Activated CD8-positive, alpha-beta T cell treated with anti-CD3 and anti-CD28 coated beads, Interleukin-2, amount 10 ng/mL, durations not matched to agents 7 days and 5 days (primary cell): ENCODE measurements at regions not wholly inside any gene's neighbourhood (a gene's known extent, or its start where the extent isn't known, plus 50 kb on each side); places are given as distances from the start of the nearest gene placed in this dataset.
"Not testable (repeated sequence)": the region's sequence is repeated elsewhere in the genome, so short reads cannot be mapped to it uniquely, and the experiment has no call there.

Experiments used
- ATAC-seq: fragments of 150-1000 bp; cut with Tn5 transposase; one replicate; pipeline ENCODE4 v1.10.0; 2021; ENCODE audit warnings: moderate library complexity
- CTCF ChIA-PET: fragments of 350-600 bp; sonication (Branson Sonifier 250); formaldehyde crosslinking; loops from one replicate; lab custom pipeline; 2021; ENCODE audit warnings: antibody characterized with exemption; lab: Charles Lee
- POLR2A ChIA-PET: fragments of 350-600 bp; sonication (Branson Sonifier 250); formaldehyde crosslinking; loops from one replicate; lab custom pipeline; 2021; ENCODE audit warnings: antibody characterized with exemption; lab: Charles Lee
- DNase-seq: peaks from one replicate; pipeline ENCODE4 v3.0.0-alpha.2; 2020
- H3K27ac Mint-ChIP-seq: one replicate; pipeline ENCODE4 v1.8.0; 2021; ENCODE audit warnings: mild to moderate bottlenecking, mixed read lengths
- H3K27me3 Mint-ChIP-seq: one replicate; pipeline ENCODE4 v1.8.0; 2021; ENCODE audit warnings: low read depth, mixed read lengths
- H3K36me3 Mint-ChIP-seq: one replicate; pipeline ENCODE4 v1.8.0; 2021; ENCODE audit warnings: low read depth, mixed read lengths
- H3K4me1 Mint-ChIP-seq: one replicate; pipeline ENCODE4 v1.8.0; 2021; ENCODE audit warnings: low read depth, mixed read lengths
- H3K4me3 Mint-ChIP-seq: one replicate; pipeline ENCODE4 v1.8.0; 2021; ENCODE audit warnings: mild to moderate bottlenecking, mixed read lengths
- H3K9me3 Mint-ChIP-seq: one replicate; pipeline ENCODE4 v1.8.0; 2022; ENCODE audit warnings: mixed read lengths; ENCODE audit not compliant: insufficient read depth

- POLR2A ChIA-PET, result no interaction called here
- Mint-ChIP-seq H3K36me3 (no peaks in the 10 kb centered on the region), H3K4me1 (no peaks in the 10 kb centered on the region)
Measured at GRCh38 chr1:232322162-232322734, 307.7 kb downstream of the SIPA1L2 start.

GRCh38 chr1:232319518-232320210, 310.3 kb downstream of the SIPA1L2 start:
- Mint-ChIP-seq H3K4me3 (no peak overlapping the region), H3K36me3 (no peaks in the 10 kb centered on the region), H3K27me3 (peaks cover 3% of the 10 kb centered on the region), H3K4me1 (no peaks in the 10 kb centered on the region), H3K27ac (no peak overlapping the region), H3K9me3 (no peaks in the 10 kb centered on the region)
- ChIA-PET CTCF (no interaction called here), POLR2A (no interaction called here)
- ATAC-seq (no peak), DNase-seq (no peak)

More at GRCh38 chr1:232322162-232322734, 307.7 kb downstream of the SIPA1L2 start:
- Mint-ChIP-seq H3K27ac (no peak overlapping the region), H3K9me3 (no peaks in the 10 kb centered on the region), H3K4me3 (no peak overlapping the region), H3K27me3 (peaks cover 8% of the 10 kb centered on the region)
- CTCF ChIA-PET, result no interaction called here
- ATAC-seq, result no peak
- DNase-seq, result no peak

- ChIA-PET POLR2A (no interaction called here), CTCF (no interaction called here)
- Mint-ChIP-seq H3K4me3 (no peak overlapping the region), H3K27me3 (peaks cover 2% of the 10 kb centered on the region), H3K36me3 (no peaks in the 10 kb centered on the region), H3K27ac (no peak overlapping the region), H3K4me1 (no peaks in the 10 kb centered on the region), H3K9me3 (no peaks in the 10 kb centered on the region)
- ATAC-seq (no peak), DNase-seq (no peak)
Measured at GRCh38 chr1:232319072-232319471, 310.9 kb downstream of the SIPA1L2 start.

- POLR2A ChIA-PET, result no interaction called here
- Mint-ChIP-seq H3K36me3 (no peaks in the 10 kb centered on the region), H3K4me3 (no peak overlapping the region), H3K4me1 (no peaks in the 10 kb centered on the region), H3K27ac (no peak overlapping the region), H3K9me3 (peaks cover 6% of the 10 kb centered on the region), H3K27me3 (no peaks in the 10 kb centered on the region)
- ATAC-seq (no peak), DNase-seq (no peak)
- CTCF ChIA-PET, result no interaction called here
Measured at GRCh38 chr1:232318143-232318542, 311.8 kb downstream of the SIPA1L2 start.

GRCh38 chr1:232317350-232317749, 312.6 kb downstream of the SIPA1L2 start:
- POLR2A ChIA-PET, result no interaction called here

GRCh38 chr1:232316864-232317263, 313.1 kb downstream of the SIPA1L2 start:
- POLR2A ChIA-PET, result no interaction called here

More at GRCh38 chr1:232317350-232317749, 312.6 kb downstream of the SIPA1L2 start:
- no peaks in the 10 kb centered on the region for H3K36me3 Mint-ChIP-seq
- CTCF ChIA-PET, result no interaction called here
- no peaks in the 10 kb centered on the region for H3K4me1 Mint-ChIP-seq
- no peaks in the 10 kb centered on the region for H3K27me3 Mint-ChIP-seq
- peaks cover 7% of the 10 kb centered on the region for H3K9me3 Mint-ChIP-seq
- no peak for ATAC-seq
- H3K27ac Mint-ChIP-seq, result no peak overlapping the region
- H3K4me3 Mint-ChIP-seq, result no peak overlapping the region
- no peak for DNase-seq

GRCh38 chr1:232313876-232314275, 316.1 kb downstream of the SIPA1L2 start:
- H3K36me3 Mint-ChIP-seq, ATAC-seq, H3K4me3 Mint-ChIP-seq, H3K4me1 Mint-ChIP-seq, H3K9me3 Mint-ChIP-seq, CTCF ChIA-PET, H3K27me3 Mint-ChIP-seq, H3K27ac Mint-ChIP-seq, POLR2A ChIA-PET, DNase-seq: not testable (repeated sequence)

More at GRCh38 chr1:232316864-232317263, 313.1 kb downstream of the SIPA1L2 start:
- DNase-seq (no peak), ATAC-seq (no peak)
- CTCF ChIA-PET, result no interaction called here
- Mint-ChIP-seq H3K27ac (no peak overlapping the region), H3K36me3 (no peaks in the 10 kb centered on the region), H3K27me3 (no peaks in the 10 kb centered on the region), H3K4me3 (no peak overlapping the region), H3K9me3 (peaks cover 7% of the 10 kb centered on the region), H3K4me1 (no peaks in the 10 kb centered on the region)

GRCh38 chr1:232310541-232310940, 319.4 kb downstream of the SIPA1L2 start:
- ATAC-seq (no peak), DNase-seq (no peak)
- Mint-ChIP-seq H3K27ac (no peak overlapping the region), H3K4me3 (no peak overlapping the region), H3K4me1 (no peaks in the 10 kb centered on the region), H3K9me3 (peaks cover 7% of the 10 kb centered on the region), H3K36me3 (no peaks in the 10 kb centered on the region), H3K27me3 (peaks cover 3% of the 10 kb centered on the region)
- POLR2A ChIA-PET, result no interaction called here
- CTCF ChIA-PET, result no interaction called here

GRCh38 chr1:232308616-232309015, 321.3 kb downstream of the SIPA1L2 start:
- CTCF ChIA-PET, result interaction anchor here (1.0 kb wide), 1 partner anchor 29 kb away, joined by 3 read pairs; no protein-coding TSS in a partner anchor
- Mint-ChIP-seq H3K9me3 (peaks cover 3% of the 10 kb centered on the region), H3K4me1 (no peaks in the 10 kb centered on the region), H3K36me3 (no peaks in the 10 kb centered on the region), H3K4me3 (no peak overlapping the region), H3K27ac (no peak overlapping the region), H3K27me3 (peaks cover 6% of the 10 kb centered on the region)
- ATAC-seq (no peak), DNase-seq (no peak)
- POLR2A ChIA-PET, result interaction anchor here (0.8 kb wide), 1 partner anchor 11 kb away, joined by 4 read pairs; no protein-coding TSS in a partner anchor

GRCh38 chr1:232307296-232308017, 322.5 kb downstream of the SIPA1L2 start:
- no peak for DNase-seq
- POLR2A ChIA-PET, result interaction anchor here (0.7 kb wide), 1 partner anchor 482 kb away, joined by 3 read pairs; no protein-coding TSS in a partner anchor
- Mint-ChIP-seq H3K9me3 (no peaks in the 10 kb centered on the region), H3K27me3 (peaks cover 7% of the 10 kb centered on the region), H3K27ac (no peak overlapping the region), H3K4me1 (no peaks in the 10 kb centered on the region), H3K36me3 (no peaks in the 10 kb centered on the region), H3K4me3 (no peak overlapping the region)
- CTCF ChIA-PET, result interaction anchor here (1.0 kb wide), 1 partner anchor 28 kb away, joined by 3 read pairs; no protein-coding TSS in a partner anchor
- no peak for ATAC-seq

- Mint-ChIP-seq H3K27ac (no peak overlapping the region), H3K27me3 (peaks cover 9% of the 10 kb centered on the region), H3K4me1 (no peaks in the 10 kb centered on the region), H3K9me3 (no peaks in the 10 kb centered on the region), H3K4me3 (no peak overlapping the region), H3K36me3 (no peaks in the 10 kb centered on the region)
- ChIA-PET CTCF (no interaction called here), POLR2A (interaction anchor here (0.7 kb wide), 1 partner anchor 481 kb away, joined by 3 read pairs; no protein-coding TSS in a partner anchor)
- DNase-seq, result no peak
- ATAC-seq, result no peak
Measured at GRCh38 chr1:232306269-232306961, 323.5 kb downstream of the SIPA1L2 start.
